ENCODE measurements at regions not wholly inside any gene's neighbourhood (a gene's known extent, or its start where the extent isn't known, plus 50 kb on each side); places are given as distances from the start of the nearest gene placed in this dataset.
A peak's percentile ranks its signal among the peaks of the same experiment; 100 is the strongest.
"Not testable (repeated sequence)": the region's sequence is repeated elsewhere in the genome, so short reads cannot be mapped to it uniquely, and the experiment has no call there.

DNA sequence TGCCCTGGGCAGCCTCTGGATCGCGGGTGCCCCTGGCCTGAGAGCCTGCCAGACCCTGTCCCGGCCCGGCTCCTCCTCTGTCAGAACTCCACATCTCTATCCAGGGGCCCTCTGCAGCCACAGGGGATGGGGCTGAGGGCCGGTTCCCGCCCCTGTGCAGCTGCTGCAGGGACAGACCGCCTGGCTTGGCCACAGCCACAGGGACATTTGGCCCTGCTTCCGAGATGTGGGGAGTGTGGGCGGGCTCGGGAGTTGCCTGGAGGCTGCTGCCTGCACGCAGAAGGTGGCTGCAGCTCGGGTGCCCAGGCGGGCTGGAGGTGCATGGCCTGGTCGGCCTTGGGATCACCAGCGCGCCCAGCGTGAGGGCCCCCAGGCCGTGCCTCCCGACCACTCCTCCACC, 3365.4 kb upstream of the OR11H1 start:
- peak in 1 of 4 donors; percentile 11 for DNase-seq
- H3K9me3 ChIP-seq; H3K4me1 ChIP-seq; H3K36me3 ChIP-seq; ATAC-seq; intact Hi-C loops (cut with DNase I); H3K4me3 ChIP-seq; H3K27ac ChIP-seq; H3K27me3 ChIP-seq: not testable (repeated sequence)

DNA sequence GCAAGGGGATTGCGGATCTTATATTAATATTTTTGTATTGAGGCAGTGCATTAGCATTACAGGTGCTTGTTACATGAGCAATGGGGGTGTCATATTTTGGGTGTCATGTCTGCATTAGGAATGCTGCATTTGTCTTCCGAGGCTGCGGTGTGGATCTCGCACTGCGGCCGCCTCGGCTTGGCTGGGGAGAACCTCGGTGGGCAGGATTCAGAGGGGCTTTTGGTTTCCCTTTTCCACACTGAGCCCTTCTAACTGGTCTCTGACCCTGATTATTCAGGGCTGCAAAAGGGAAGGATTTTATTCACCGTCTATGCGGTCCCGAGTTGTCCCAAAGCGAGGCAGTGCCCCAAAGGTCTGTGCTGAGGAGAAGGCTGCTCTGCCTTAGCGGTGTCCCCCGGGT, 3361.5 kb upstream of the OR11H1 start:
- H3K27me3 ChIP-seq; H3K4me3 ChIP-seq; ATAC-seq; H3K9me3 ChIP-seq; intact Hi-C loops (cut with DNase I); H3K27ac ChIP-seq; H3K4me1 ChIP-seq; H3K36me3 ChIP-seq: not testable (repeated sequence)
- DNase-seq, result peak in 1 of 4 donors; percentile 19

DNA sequence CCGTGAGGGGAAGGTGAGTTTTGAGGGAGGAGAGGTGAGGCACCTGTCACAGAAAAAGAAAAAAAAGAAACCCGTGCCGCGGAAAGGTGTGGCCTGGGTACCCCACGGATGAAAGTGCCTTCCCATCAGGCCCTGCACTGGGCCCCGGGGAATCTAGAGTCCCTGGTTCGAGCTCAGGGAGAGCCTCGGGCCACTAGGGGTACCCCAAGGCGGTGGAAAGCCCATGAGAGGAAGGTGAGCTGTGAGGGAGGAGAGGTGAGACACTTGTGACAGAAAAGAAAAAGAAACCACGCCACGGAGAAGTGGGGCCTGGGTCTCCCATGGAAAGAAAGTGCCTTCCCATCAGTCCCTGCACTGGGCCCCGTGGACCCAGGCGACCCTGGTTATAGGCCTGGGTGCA, 3359.9 kb upstream of the OR11H1 start:
- H3K4me3 ChIP-seq; H3K4me1 ChIP-seq; H3K27ac ChIP-seq; intact Hi-C loops (cut with DNase I); H3K27me3 ChIP-seq; H3K9me3 ChIP-seq; ATAC-seq; H3K36me3 ChIP-seq: not testable (repeated sequence)
- peak in 1 of 4 donors; percentile 18 for DNase-seq

DNA sequence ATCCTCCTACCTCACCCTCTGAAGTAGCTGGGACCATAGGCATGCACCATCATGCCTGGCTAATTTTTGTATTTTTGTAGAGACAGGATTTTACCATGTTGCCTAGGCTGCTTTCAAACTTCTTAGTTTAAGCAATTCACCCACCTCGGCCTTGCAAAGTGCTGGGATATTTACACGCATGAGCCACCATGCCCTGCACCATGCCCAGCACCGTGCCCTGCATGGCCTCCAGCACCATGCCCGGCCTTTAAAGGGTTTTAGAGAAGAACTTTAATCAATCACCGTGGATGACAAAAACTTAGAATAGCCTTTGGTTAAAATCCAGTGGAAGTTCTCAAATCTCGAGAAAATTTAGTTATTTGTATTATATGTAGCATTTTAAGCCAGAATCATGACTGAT, 3335.9 kb upstream of the OR11H1 start:
- intact Hi-C loops (cut with DNase I); H3K27ac ChIP-seq; H3K4me1 ChIP-seq; H3K36me3 ChIP-seq; ATAC-seq; H3K27me3 ChIP-seq; H3K4me3 ChIP-seq: not testable (repeated sequence)
- peaks cover 0 to 12% of the 10 kb centered on the region in 2 donors for H3K9me3 ChIP-seq
- DNase-seq, result peak in 1 of 4 donors; percentile 73

DNA sequence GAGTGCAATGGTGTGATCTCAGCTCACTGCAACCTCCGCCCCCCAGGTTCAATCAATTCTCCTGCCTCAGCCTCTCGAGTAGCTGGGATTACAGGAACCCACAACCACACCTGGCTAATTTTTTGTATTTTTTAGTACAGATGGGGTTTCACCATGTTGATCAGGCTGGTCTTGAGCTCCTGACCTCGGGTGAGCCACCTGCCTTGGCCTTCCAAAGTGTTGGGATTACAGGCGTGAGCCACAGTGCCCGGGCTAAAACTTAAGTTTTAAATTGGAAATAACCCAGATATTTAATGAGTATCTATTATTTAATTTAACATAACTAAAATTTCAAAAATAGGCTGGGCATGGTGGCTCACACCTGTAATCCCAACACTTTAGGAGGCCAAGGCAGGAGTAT, 3333.3 kb upstream of the OR11H1 start:
- ATAC-seq; H3K27ac ChIP-seq; H3K4me1 ChIP-seq; H3K36me3 ChIP-seq; H3K4me3 ChIP-seq; H3K27me3 ChIP-seq; intact Hi-C loops (cut with DNase I): not testable (repeated sequence)
- peak in 1 of 4 donors; percentile 39 for DNase-seq
- H3K9me3 ChIP-seq, result peaks cover 0 to 16% of the 10 kb centered on the region in 2 donors

DNA sequence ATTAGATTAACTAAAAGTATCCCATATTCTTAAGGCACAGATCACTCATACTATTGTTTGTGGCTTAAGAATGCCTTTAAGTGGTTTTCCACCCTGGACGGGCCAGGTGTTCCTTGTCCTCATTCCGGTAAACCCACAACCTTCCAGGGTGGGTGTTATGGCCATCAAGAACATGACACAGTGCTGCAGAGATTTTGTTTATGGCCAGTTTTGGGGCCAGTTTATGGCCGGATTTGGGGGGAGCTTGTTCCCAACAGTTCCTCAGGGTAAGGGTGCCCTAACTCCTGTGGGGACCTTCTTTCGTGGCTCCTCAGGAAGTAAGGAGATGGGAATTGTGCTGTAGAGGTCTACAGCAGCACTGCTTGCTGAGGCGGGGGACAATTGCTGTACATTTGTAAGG, 3325.9 kb upstream of the OR11H1 start:
- H3K9me3 ChIP-seq; H3K36me3 ChIP-seq; intact Hi-C loops (cut with DNase I); H3K27ac ChIP-seq; H3K27me3 ChIP-seq; ATAC-seq; H3K4me3 ChIP-seq; DNase-seq; H3K4me1 ChIP-seq: not testable (repeated sequence)

DNA sequence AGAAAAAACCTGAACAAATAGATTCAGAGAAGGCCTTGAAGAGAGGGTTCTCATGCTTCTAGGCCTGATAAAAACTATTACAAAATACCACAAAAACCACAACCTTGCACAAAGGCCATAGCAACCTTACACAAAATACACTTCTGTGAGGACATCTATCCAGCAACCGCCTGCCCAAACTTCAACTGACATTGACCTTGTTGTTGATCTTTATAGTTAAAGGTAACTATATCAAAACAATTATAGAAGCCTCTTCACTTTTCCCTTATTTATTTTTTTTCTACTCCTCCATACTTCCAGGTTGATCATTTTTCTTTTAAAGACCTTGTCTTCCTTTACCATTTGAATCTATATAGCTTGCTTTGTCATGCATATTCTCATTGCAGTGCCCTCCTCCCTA, 3321.3 kb upstream of the OR11H1 start:
- H3K27me3 ChIP-seq; H3K4me3 ChIP-seq; ATAC-seq; DNase-seq; H3K27ac ChIP-seq; intact Hi-C loops (cut with DNase I); H3K4me1 ChIP-seq; H3K9me3 ChIP-seq; H3K36me3 ChIP-seq: not testable (repeated sequence)
